CD4-positive, alpha-beta T cell treated with Interleukin-6 at 100 ng/mL for 8 hours (primary cell): ENCODE measurements at regions not wholly inside any gene's neighbourhood (a gene's known extent, or its start where the extent isn't known, plus 50 kb on each side); places are given as distances from the start of the nearest gene placed in this dataset.
"Not testable (repeated sequence)": the region's sequence is repeated elsewhere in the genome, so short reads cannot be mapped to it uniquely, and the experiment has no call there.

Experiments used
- DNase-seq: peaks from one replicate; pipeline ENCODE4 v3.0.0-alpha.2; 2020; ENCODE audit warnings: mixed read lengths, low spot score

DNA sequence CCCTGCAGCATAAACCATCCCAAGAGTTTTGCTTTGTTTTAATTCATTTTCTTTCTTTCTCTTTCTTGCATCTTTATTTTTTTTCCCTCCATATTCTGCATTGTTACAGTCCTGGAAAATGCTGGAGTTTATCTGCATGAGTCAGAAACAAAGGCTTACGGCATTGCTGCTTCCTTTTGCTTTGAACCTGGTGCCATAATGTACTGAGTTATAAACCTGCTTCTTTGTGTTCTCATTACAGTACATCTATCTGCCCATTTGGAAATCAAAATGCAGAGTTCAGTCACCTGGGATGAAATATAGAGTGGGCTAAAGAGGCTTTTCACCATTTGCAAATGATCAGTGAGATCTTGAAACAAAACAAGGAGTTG lies 1009.2 kb upstream of the FANCL start:
- no peak for DNase-seq

DNA sequence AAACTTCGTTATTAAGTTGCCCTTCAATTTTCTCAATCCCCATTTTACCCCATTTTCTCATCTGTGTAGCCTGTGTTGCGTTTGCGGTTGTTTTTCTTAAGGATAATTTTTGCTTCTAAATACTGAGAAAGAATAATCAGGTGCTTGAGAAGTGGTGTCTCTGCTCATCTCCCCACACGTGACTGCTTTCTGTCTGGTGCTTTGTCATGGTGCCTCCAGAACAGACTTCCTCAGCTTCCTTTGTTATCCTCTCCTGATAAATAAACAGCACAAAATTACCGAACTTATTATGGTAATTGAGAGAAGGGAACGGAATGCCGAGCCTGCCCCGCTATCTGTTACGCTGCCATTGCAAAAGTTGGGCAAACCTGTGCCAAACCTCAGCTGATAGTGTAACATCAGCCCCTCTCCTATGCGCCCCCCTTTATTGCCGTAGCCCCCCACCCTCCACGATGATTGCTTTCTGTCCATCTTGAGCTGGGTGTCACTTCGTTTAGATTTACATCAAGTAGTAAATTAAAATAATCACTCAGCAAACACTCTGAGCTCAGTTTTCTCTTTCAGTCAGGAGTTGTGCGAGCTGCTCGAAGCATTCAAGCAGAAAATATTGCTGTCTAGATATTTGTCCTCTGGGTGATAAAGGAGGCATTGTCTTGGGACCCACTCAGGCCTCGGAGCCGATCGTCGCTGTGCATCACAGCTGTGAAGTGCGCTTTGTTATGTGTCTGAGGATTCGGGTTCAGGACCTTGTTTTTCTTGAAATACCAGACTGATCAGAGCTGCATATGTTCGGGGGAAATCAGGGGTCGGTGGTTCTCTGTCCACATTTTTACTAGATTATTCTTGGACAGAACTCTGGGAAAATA lies 1008.5 kb upstream of the FANCL start:
- DNase-seq, result no peak

DNA sequence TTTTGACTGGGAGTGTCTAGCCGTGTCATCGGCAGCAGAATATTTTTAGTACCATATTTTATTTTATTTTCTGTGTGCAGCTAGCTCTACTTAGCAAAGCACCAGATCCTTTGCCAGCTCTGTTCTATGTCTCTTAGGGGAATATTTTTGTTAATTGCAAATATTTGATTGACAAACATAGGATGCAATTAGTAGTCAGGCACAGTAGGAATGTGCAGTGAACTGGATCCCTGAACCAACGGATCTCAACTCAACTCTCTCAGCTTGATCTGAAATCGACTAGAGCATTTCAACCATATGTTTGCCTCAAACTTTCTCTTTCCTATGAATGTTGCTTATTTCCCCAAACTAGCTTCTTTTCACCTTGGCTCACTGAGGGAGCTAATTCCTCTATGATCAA lies 998.0 kb upstream of the FANCL start:
- no peak for DNase-seq

- DNase-seq, result no peak
Measured at GRCh38 chr2:59237311-59237710, 996.2 kb upstream of the FANCL start.

DNA sequence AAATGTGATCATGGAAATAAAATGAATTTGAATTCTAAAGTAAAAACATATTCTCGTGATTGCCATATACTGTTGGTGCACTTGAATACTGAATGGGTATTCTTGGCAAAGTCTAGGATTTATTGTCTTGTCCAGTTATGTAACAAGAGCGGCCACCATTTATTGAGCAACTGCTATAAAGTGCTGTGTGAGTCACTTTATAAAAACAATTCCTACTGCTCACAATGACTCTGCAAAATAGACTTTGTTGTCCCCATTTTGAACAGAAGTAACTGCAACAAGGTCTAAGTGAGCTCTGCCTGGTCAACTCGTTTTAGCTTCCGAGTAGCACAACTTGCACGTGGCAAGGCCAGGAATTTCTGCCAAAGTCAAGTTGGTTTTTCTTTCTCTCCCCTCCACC lies 995.6 kb upstream of the FANCL start:
- no peak for DNase-seq

DNA sequence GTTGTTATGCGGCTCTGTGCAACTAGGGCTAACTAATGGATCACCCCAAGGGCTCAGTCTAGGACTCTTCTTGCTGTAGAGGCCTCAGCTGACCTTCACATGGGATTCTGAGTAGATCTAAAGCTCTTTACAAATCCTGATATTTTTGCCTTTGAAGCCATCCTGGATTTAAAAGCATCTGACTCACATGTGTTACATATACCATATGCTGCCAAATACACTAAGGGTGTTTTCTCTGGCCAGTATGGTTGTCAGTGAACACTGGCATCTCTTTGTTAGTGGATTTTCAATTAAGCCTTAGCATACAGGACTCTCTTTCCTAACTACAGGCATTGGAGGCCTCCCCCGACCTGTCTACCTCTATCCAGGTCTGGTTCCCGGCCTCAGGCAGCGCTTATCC lies 992.8 kb upstream of the FANCL start:
- DNase-seq, result no peak

DNA sequence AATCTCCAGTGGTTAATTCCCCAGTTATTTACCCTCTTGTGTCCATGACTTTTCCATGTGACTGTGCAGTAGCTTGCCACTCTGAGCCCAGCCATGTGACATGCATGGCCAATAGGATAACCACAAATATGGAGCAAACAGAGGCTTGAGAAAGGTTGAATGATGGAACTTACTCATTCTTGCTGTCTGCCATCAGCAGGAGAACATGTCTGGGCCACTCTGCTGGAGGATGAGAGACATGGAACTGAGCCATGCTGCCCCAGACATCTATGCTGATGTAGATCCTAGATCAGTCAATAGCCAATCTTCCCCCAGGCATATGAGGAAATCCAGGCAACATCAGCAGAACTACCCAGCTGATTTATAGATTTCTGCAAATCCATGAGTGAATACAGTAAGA lies 992.3 kb upstream of the FANCL start:
- DNase-seq, result no peak

DNA sequence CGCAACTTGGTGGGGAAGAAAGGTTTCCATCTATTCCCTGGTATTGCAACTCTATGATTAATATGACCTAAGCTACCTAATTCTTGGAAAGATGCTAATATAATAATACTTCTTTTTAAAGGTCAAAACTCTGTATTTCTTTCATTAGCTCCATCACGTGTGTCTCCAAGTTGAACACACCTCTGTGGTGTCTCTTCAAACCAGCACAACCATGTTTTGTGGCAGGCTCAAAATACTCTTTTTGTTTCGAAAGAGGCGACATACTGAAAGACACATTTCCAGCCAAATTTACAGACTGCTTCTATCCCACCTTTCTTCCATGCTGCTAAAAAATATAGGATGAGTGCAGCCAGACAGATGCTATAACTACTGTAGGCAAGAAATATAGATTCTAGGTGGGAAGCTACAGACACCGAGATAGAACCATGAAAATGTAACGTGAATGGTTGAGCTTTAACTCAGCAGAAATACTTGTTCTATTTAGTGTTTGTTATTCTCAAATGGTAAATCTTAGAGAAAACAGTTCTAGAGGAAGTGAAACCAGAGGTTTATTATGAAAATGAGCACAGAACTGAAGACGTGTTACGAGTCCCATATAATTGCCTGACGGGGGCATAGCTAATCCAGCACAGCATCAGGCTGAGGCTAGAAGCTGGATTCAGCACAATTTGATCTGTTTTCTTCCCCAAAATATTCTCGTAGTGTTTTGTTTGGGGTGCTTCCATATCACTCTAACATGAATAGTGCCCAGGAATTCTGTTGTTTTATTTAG lies 991.5 kb upstream of the FANCL start:
- DNase-seq, result no peak

GRCh38 chr2:59226362-59226761 lies 985.2 kb upstream of the FANCL start:
- not testable (repeated sequence) for DNase-seq

DNA sequence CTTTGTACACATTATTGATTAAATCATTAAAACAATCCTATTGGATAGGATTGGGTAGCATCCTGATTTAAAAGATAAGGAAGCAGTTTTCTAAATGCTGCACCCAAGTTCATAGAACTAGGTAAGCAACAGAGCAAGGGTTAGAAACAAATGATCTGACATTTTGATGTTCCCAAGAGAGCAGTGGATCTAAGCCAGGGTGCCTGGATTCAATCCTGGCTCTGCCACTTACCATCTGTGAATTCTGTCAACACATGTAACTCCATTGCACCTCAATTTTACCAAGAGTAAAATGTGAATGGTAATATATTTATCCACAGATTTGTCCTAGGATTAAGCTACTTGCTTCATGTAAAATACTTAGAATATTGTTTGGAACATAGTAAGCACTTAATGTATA lies 982.6 kb upstream of the FANCL start:
- DNase-seq, result no peak

DNA sequence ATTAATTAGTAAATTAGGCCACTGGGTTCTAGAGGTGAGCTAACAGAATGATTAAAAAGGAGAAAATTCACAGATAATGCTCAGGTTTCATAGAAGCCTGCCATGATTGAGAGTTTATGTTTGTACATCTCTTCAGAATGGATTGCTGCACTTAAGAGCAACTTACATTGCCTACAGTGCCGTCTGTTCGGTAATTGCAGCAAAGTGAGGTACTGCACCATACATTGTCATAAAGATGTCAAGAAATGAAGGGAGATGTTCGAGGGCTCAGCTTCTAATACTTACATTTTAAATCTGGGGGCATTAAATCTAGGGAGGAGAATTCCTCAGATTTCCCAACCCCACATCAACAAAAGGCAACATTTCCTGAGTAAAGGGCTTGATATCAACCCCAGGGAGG lies 976.2 kb upstream of the FANCL start:
- DNase-seq, result no peak

DNA sequence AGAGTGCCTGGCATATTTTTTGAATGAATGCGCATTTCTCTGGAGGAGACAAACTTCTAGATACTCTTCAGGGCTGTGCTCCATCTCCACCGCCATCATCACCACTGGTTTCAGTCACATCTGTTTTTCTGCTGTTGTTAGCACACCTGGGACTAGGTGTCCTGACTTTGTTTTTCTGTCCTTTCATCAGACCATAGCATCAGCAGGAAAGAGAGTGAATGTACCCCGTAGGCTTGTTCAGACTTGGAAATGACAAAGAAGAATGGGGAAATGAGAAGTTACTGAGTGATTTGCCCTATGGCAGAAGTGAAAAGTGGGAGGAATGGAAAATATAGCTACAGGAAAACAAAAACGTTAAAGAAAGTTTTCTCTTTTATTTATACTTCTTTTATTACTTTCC lies 965.2 kb upstream of the FANCL start:
- no peak for DNase-seq

- DNase-seq, result no peak
Measured at GRCh38 chr2:59204040-59204439, 962.9 kb upstream of the FANCL start.

GRCh38 chr2:59196491-59196890 lies 955.4 kb upstream of the FANCL start:
- DNase-seq, result no peak

DNA sequence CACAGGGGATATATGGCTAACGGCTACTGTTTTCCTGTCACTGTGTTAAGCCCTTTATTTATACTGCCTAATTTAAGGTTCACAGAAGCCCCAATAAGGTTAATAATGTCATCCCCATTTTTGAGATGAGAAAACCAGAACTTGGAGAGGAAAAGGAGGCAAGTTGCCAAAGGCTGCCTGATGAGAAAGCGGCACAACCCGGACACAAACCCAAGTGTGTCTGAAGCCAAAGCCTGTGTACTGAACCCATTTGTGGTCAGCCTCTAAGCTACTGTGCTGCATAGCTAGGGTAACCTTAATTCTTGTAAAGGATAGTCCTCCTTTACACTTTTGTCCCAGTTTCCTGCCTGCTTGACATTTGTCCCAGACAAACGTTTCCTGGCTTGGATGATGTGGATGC lies 954.7 kb upstream of the FANCL start:
- DNase-seq, result no peak

DNA sequence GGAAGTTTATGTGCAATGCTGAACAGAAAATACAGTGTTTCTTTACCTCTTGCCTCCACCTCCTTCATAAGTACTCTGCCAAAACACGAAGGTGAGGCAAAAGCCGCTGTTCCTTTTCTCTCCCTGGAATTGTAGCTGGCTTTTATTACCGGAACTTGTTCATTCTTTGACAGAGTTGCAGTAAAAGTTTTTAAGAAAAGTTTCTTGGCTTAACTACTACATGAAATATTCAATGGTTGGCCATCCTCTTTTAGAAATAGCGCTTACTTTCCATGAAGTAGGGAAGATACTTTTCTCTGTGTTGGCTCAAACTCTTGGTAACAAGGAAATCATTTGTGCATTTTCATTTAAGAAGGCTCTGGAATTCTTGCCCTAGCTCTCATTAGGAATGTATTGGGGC lies 950.7 kb upstream of the FANCL start:
- DNase-seq, result no peak

GRCh38 chr2:59190518-59190917 lies 949.4 kb upstream of the FANCL start:
- no peak for DNase-seq

DNA sequence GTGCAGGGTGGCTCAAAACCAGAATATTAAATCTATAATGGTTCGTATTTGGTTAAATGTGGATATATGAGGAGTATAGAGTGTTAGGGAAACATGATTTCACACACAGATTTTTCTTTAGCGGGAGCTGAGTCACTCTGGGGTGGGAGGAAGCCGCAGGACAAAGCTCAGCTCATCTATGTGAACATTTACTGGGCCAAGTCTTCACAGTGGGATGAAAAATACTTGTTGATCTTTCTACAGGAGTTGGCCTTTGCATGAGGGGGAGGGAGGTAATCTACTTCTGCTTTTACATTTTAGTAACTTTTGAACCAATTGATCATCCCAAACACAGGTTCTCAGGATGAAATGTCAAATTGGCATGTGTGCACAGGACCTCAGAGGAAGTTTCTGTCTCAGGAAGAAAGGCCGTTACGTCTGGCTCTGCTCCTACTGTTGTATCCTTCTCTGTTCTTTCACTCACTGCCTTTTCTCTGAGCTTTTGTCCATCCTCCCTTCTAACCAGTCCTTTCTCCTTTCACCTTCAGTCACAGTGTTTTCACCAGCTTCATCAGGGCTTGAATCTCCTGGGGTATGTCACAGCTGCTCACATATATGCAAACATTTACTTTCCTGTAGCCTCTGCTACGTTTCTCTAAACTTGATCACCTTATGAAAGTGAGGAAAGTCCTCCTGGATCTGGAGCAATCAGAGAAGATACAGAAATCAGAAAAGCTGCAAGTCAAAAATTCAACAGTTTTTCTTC lies 943.3 kb upstream of the FANCL start:
- DNase-seq, result no peak

- DNase-seq, result no peak
Measured at GRCh38 chr2:59183070-59183469, 941.9 kb upstream of the FANCL start.

GRCh38 chr2:59182249-59182648 lies 941.1 kb upstream of the FANCL start:
- DNase-seq, result no peak

DNA sequence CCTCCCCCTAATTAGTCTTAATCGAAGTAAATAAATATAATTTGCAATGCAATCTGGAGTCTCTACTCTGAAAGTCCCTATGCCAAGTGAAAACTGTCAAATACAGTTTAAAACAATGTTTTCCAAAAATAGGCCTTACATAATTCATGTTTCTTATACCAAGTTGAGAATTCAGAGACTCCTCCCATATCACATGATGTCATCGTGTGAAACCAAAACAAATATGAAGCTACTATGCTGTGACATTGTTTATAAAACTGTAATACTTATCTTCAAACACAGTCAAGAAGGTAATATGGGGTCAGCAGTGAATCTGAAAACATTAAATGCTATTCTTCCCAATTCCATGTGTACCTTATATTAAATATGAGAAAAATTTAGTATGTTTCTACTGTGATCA lies 940.2 kb upstream of the FANCL start:
- no peak for DNase-seq

DNA sequence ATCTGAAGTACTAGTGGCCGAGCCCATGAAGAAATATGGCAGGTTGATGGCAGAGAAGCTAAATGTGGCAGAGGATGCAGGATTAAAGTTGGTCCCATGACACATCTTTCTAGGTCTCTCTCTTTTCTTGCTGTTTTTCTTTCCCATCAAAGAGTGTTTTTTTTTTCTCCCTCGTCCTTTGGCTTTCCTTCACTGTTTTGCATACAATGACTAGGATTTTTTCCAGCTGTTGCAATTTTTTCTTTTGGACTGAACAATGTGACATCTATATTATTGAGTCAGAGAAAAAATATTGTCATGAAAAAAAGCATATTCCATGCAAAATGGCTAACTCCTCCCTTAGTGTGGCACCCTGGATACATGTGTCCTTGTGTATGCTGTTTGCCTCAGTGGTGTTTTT lies 939.5 kb upstream of the FANCL start:
- DNase-seq, result no peak

DNA sequence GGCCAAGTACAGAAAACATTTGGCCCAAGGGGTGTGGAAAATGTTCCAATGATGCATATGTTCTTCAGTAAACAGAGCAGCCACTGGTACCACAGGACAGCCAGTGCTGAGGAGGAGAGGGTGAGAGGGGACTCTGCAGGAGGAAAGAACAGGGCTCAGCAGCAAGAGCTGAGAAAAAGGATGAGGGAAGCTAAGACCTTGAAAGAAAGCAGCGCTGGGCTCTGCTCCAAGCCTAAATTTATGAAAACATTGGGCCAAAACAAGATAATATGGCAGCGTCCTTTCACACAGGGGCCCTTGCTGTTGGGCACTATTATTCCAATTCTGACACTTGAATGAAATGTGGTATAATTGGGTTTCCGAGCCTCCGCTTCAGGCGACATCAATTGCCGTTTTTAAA lies 939.0 kb upstream of the FANCL start:
- no peak for DNase-seq
